ENCODE measurements at regions not wholly inside any gene's neighbourhood (a gene's known extent, or its start where the extent isn't known, plus 50 kb on each side); places are given as distances from the start of the nearest gene placed in this dataset.

- Histone ChIP-seq H3K4me2 (ENCODE audit: low read length) (no peak overlapping the region), H3K9me3 (ENCODE audit: low read length) (no peaks in the 10 kb centered on the region), H3K4me3 (ENCODE audit: low read depth, low read length, poor library complexity, severe bottlenecking) (no peak overlapping the region), H3K9me2 (ENCODE audit: insufficient read depth, low read length) (no peaks in the 10 kb centered on the region), H3K4me1 (ENCODE audit: insufficient read depth, low read length, poor library complexity, severe bottlenecking) (no peaks in the 10 kb centered on the region), H2AFZ (ENCODE audit: low read length) (no peak overlapping the region), H4K20me1 (ENCODE audit: insufficient read depth, low read length) (no peaks in the 10 kb centered on the region), H3K36me3 (ENCODE audit: insufficient read depth, low read length) (no peaks in the 10 kb centered on the region), H3K27ac (ENCODE audit: low read depth, low read length, poor library complexity, severe bottlenecking) (no peak overlapping the region), H3K79me2 (ENCODE audit: insufficient read depth, low read depth, low read length) (no peaks in the 10 kb centered on the region)
- DNase-seq (ENCODE audit: low spot score) = peak; percentile 11
- TF ChIP-seq EZH2phosphoT487 (IDR thresholded peaks at IDR 0.05; ENCODE audit: borderline replicate concordance, low read depth, low read length) = no peak
- TF ChIP-seq CTCF (conservative IDR thresholded peaks at IDR 0.05; ENCODE audit: low read length) = peak; percentile 43; the same call in 1 of the 2 replicates
- ChIA-PET CTCF (ENCODE audit: unreplicated experiment) (no interaction called here), POLR2A (no interaction called here)
- BruUV-seq (replicated peaks) = no TSS peak
- intact Hi-C loops (cut with micrococcal nuclease; ENCODE audit: unreplicated experiment) = no loop called here
Measured at GRCh38 chr12:124162151-124163110, 132.5 kb upstream of the RFLNA start.

GRCh38 chr12:124165695-124166094 is 129.2 kb upstream of the RFLNA start:
- Histone ChIP-seq H3K27ac (ENCODE audit: low read depth, low read length, poor library complexity, severe bottlenecking) (no peak overlapping the region), H3K4me1 (ENCODE audit: insufficient read depth, low read length, poor library complexity, severe bottlenecking) (no peaks in the 10 kb centered on the region), H3K4me2 (ENCODE audit: low read length) (no peak overlapping the region), H3K4me3 (ENCODE audit: low read depth, low read length, poor library complexity, severe bottlenecking) (no peak overlapping the region), H3K9me2 (ENCODE audit: insufficient read depth, low read length) (no peaks in the 10 kb centered on the region), H4K20me1 (ENCODE audit: insufficient read depth, low read length) (no peaks in the 10 kb centered on the region), H2AFZ (ENCODE audit: low read length) (no peak overlapping the region), H3K36me3 (ENCODE audit: insufficient read depth, low read length) (no peaks in the 10 kb centered on the region), H3K79me2 (ENCODE audit: insufficient read depth, low read depth, low read length) (no peaks in the 10 kb centered on the region), H3K9me3 (ENCODE audit: low read length) (no peaks in the 10 kb centered on the region)
- no peak for DNase-seq (ENCODE audit: low spot score)
- TF ChIP-seq CTCF (conservative IDR thresholded peaks at IDR 0.05; ENCODE audit: low read length) = no peak
- CTCF ChIA-PET (ENCODE audit: unreplicated experiment) = no interaction called here
- intact Hi-C loops (cut with micrococcal nuclease; ENCODE audit: unreplicated experiment) = no loop called here
- no TSS peak for BruUV-seq (replicated peaks)
- POLR2A ChIA-PET = no interaction called here

- intact Hi-C loops (cut with micrococcal nuclease; ENCODE audit: unreplicated experiment) = no loop called here
- BruUV-seq (replicated peaks) = no TSS peak
- Histone ChIP-seq H4K20me1 (ENCODE audit: insufficient read depth, low read length) (no peaks in the 10 kb centered on the region), H3K9me3 (ENCODE audit: low read length) (no peaks in the 10 kb centered on the region), H3K79me2 (ENCODE audit: insufficient read depth, low read depth, low read length) (no peaks in the 10 kb centered on the region), H3K36me3 (ENCODE audit: insufficient read depth, low read length) (no peaks in the 10 kb centered on the region), H3K4me3 (ENCODE audit: low read depth, low read length, poor library complexity, severe bottlenecking) (no peak overlapping the region), H3K9me2 (ENCODE audit: insufficient read depth, low read length) (no peaks in the 10 kb centered on the region), H2AFZ (ENCODE audit: low read length) (no peak overlapping the region), H3K27ac (ENCODE audit: low read depth, low read length, poor library complexity, severe bottlenecking) (no peak overlapping the region), H3K4me2 (ENCODE audit: low read length) (no peak overlapping the region), H3K4me1 (ENCODE audit: insufficient read depth, low read length, poor library complexity, severe bottlenecking) (no peaks in the 10 kb centered on the region)
- TF ChIP-seq EZH2phosphoT487 (IDR thresholded peaks at IDR 0.05; ENCODE audit: borderline replicate concordance, low read depth, low read length) (no peak), CTCF (conservative IDR thresholded peaks at IDR 0.05; ENCODE audit: low read length) (no peak)
- ChIA-PET POLR2A (no interaction called here), CTCF (ENCODE audit: unreplicated experiment) (no interaction called here)
- DNase-seq (ENCODE audit: low spot score) = no peak
Measured at GRCh38 chr12:124167141-124167540, 127.8 kb upstream of the RFLNA start.
